Fibroblast of villous mesenchyme (primary cell): ENCODE measurements at regions not wholly inside any gene's neighbourhood (a gene's known extent, or its start where the extent isn't known, plus 50 kb on each side); places are given as distances from the start of the nearest gene placed in this dataset.

ENCODE experiments used
- DNase-seq: peaks from one replicate; pipeline ENCODE4 v3.0.0-alpha.2; 2010; ENCODE audit warnings: low read depth
- H3K4me3 ChIP-seq: 2 replicates; pipeline ENCODE4 v1.5.1; 2011; ENCODE audit warnings: low read depth, mild to moderate bottlenecking, low read length
- CTCF ChIP-seq: IDR thresholded peaks from 2 replicates; pipeline ENCODE4 v1.5.1; 2012; ENCODE audit warnings: low read depth, mild to moderate bottlenecking, low read length; ENCODE audit not compliant: insufficient read depth

DNA sequence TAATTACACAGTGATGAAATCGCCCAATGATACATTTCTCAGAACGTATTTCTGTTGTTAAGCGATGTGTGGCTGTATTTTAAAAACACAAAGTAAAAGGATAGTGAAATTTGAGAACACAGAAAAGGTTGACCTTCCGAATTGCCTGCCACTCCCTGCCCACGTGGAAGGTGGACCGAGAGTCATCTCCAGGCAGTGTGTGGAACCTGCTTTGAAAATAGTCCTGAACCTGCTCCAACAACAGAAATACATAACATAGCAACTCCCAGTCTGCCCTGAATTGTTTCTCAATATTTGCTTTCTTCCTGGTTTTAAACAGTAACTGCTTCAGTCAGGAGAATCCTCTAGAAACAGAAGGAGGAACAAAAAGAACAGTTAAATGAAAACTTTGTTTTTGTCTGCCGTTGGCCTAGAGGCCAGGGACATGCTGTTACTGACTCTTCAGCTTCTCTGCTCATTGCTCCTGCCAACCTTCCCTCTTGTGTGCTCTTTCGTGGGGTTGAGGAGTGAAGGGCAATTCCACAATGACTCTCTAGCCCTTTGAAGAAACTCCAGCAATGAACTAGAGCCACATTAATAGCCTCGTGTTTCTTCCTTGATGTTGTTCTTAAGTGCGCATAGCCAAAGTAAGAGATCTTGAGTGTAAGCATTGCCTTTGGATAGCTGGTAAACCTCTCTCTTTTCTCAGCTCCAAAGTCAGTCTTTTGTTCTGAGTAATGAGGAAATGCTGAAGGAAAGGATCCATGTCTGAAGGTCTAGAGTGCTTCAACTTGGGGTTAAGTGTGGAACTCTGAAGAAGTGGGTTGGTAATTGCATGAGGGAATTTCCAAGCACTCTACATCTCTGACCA lies 452.5 kb upstream of the CCL2 start:
- H3K4me3 ChIP-seq: no peak overlapping the region
- no peak for DNase-seq
- no peak for TF ChIP-seq CTCF

DNA sequence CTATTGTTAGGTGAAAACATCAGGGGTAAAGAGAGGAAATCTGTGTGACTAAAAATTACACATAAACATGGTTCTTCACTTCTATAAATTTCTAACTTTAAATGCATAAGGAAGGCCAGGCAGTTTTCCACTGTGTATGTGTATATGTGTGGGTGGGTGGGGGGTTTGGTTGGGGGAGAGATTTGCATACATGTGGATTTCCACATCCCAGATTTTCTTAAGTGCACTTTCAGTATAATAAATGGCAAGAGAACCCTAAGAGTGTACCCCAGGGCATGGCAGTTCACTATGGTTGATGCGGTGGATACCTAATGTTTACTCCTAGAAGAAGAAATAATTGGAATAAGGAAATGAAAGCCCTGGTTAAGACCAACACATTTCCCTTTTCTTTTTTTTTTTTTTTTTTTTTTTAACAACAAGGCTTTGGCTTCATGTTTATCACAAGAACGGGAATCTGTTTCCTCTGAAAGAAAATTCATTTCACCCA lies 451.8 kb upstream of the CCL2 start:
- TF ChIP-seq CTCF: no peak
- no peak for DNase-seq
- no peak overlapping the region for H3K4me3 ChIP-seq

DNA sequence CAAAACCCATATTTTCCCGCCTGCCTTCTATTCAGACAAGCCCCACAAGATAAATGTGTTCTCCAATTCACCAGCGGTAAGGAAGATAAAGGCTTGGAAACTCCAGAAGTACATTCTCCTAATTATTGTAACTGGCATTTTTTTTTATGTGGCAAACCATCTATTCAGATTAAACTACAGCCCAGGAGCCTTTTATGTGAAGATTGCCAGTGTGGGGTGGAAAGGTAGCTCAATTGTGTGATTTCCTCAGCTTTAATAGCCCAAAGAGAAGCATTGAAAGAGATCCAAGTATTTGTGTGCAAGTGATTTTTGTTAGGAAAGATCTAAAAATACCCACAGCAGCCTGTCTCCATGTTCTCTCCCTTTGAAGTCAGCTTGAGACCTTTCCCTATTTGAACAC lies 451.4 kb upstream of the CCL2 start:
- TF ChIP-seq CTCF: no peak
- no peak overlapping the region for H3K4me3 ChIP-seq
- no peak for DNase-seq

DNA sequence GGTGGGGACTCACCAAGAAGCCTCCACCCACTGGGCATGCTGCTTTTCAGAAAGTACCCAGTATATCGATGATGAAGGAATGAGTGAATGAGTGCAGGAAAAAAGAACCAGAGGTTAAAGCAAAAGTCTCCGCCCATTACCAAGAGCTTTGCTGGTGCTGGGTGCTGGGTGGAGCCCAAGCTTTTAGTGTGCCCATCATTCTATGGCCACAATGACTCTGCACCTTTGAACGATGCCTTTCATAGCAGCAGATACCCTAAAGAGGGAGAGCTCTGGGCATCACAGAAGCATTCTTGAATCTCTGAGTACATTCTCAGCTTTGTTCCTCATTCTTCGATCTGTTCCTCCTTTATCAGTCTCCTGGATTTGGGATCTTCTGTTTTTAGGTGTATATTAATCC lies 450.7 kb upstream of the CCL2 start:
- H3K4me3 ChIP-seq: no peak overlapping the region
- TF ChIP-seq CTCF: no peak
- no peak for DNase-seq

GRCh38 chr17:33806631-33807030 lies 448.5 kb upstream of the CCL2 start:
- H3K4me3 ChIP-seq: no peak overlapping the region
- no peak for TF ChIP-seq CTCF
- no peak for DNase-seq

- no peak for TF ChIP-seq CTCF
- no peak for DNase-seq
- no peak overlapping the region for H3K4me3 ChIP-seq
These were observed 445.3 kb upstream of the CCL2 start for GRCh38 chr17:33809748-33810147.
